SH-SY5Y (cell line): ENCODE measurements at regions not wholly inside any gene's neighbourhood (a gene's known extent, or its start where the extent isn't known, plus 50 kb on each side); places are given as distances from the start of the nearest gene placed in this dataset.

Source experiments
- GATA2 ChIP-seq: IDR thresholded peaks from 2 replicates; pipeline ENCODE4 v1.6.1; 2011; ENCODE audit warnings: mild to moderate bottlenecking, low read depth, low read length
- GATA3 ChIP-seq: IDR thresholded peaks from 2 replicates; pipeline ENCODE4 v1.6.1; 2011; ENCODE audit warnings: low read depth, mild to moderate bottlenecking, low read length, moderate library complexity

DNA sequence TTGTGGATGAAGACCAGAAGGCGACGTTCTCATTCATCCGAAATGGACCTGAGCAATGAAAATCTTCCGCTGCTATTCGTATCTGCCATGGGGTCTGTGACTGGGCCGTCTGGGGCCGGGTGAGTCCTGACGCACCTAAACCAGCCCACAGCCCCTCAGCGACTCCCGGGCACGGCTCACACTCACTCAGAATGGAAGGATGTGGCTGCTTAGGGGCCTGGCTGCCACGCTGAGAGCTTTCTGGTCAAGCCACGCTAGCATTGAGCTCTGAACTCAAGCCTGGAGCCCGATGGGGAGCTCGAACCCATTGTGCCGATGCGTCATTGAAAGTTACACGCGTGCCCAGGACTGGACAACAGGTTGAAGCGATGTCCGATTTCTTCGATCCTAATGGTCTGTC lies 97.8 kb downstream of the MRPL36 start:
- TF ChIP-seq GATA3 = no peak
- TF ChIP-seq GATA2 = no peak
